ENCODE measurements at regions not wholly inside any gene's neighbourhood (a gene's known extent, or its start where the extent isn't known, plus 50 kb on each side); places are given as distances from the start of the nearest gene placed in this dataset.
"Not testable (repeated sequence)": the region's sequence is repeated elsewhere in the genome, so short reads cannot be mapped to it uniquely, and the experiment has no call there.

GRCh38 chr5:124941051-124942049 is 194.9 kb upstream of the ZNF608 start:
- no peak for DNase-seq
- in situ Hi-C loops (cut with HindIII; ENCODE audit: low pct_ligation_motif_present, low pct_unique_long_range_greater_than_20kb, low sequenced_read_pairs): no loop called here

- in situ Hi-C loops (cut with HindIII; ENCODE audit: low pct_ligation_motif_present, low pct_unique_long_range_greater_than_20kb, low sequenced_read_pairs): no loop called here
- no peak for DNase-seq
Measured at GRCh38 chr5:124948062-124948753, 201.8 kb upstream of the ZNF608 start.

DNA sequence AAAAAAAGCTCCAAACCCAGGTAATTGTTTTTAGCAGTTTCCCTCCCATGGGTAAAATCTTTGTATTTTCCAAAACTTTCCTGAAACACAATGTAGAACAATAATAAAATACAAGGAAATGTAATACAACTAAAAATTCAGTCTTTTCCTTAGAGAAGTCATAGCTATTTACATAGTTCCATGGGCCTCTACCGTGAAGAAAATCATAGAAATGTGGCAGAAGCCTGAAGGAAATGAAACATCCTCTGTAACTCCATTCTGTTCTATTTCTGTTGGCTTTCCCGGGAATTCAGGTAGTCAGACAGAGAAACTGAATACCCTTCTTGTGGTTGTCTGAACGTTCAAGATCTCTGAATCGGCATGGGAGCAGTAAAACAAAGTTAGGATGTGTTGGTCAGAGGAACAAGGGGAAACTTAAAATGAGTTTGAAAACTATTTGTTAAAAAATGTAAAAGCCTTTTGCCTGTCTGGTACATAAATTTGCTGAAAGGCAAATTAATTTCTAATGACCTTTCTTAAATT is 202.4 kb upstream of the ZNF608 start:
- no peak for DNase-seq
- in situ Hi-C loops (cut with HindIII; ENCODE audit: low pct_ligation_motif_present, low pct_unique_long_range_greater_than_20kb, low sequenced_read_pairs): no loop called here

- no peak for DNase-seq
- in situ Hi-C loops (cut with HindIII; ENCODE audit: low pct_ligation_motif_present, low pct_unique_long_range_greater_than_20kb, low sequenced_read_pairs): no loop called here
Measured at GRCh38 chr5:124949862-124950261, 203.4 kb upstream of the ZNF608 start.

- in situ Hi-C loops (cut with HindIII; ENCODE audit: low pct_ligation_motif_present, low pct_unique_long_range_greater_than_20kb, low sequenced_read_pairs): no loop called here
- DNase-seq: no peak
Measured at GRCh38 chr5:124951105-124951504, 204.7 kb upstream of the ZNF608 start.

- in situ Hi-C loops (cut with HindIII; ENCODE audit: low pct_ligation_motif_present, low pct_unique_long_range_greater_than_20kb, low sequenced_read_pairs): no loop called here
- no peak for DNase-seq
Measured at GRCh38 chr5:124951661-124952060, 205.2 kb upstream of the ZNF608 start.

- in situ Hi-C loops (cut with HindIII; ENCODE audit: low pct_ligation_motif_present, low pct_unique_long_range_greater_than_20kb, low sequenced_read_pairs): no loop called here
- peak; percentile 5 for DNase-seq
Measured at GRCh38 chr5:124952079-124952478, 205.6 kb upstream of the ZNF608 start.

DNA sequence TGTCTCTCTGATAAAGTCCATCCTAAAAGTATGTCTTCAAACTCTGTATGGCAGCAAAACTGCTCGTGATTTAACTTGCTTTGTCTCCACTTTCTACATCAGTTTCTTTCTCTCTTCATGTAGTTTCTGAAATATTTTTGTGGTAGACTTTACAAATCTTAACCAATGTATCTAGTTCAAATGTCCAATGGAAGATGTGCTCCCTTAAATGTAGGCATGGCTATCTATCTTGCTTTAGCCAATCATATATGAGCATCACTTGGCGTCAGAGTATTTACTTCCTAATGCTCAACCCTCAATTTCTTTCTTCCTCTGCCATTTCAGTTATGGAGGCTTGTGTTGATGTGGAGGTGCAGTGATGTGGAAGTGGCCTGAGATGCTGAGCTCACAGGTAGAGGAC is 206.1 kb upstream of the ZNF608 start:
- no peak for DNase-seq
- in situ Hi-C loops (cut with HindIII; ENCODE audit: low pct_ligation_motif_present, low pct_unique_long_range_greater_than_20kb, low sequenced_read_pairs): no loop called here

DNA sequence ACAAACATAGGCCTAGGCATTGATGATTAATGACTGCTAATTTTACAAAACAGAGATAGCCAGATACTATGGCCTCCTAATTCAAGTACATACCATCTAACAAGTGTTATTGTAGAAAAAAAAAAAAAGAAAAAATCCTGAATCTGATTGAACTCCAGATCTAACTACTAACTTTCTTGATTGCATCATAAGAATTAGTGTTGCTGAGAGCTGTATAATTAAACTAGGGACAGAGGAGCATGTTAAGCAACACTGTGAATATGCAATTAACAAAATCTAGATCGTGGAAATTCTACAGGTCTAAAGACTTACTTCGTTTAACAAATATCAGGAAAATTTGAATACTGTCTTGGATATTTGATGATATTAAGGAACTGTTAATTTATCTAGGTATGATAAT is 208.3 kb upstream of the ZNF608 start:
- no peak for DNase-seq
- in situ Hi-C loops (cut with HindIII; ENCODE audit: low pct_ligation_motif_present, low pct_unique_long_range_greater_than_20kb, low sequenced_read_pairs): no loop called here

GRCh38 chr5:124956471-124957029 is 210.1 kb upstream of the ZNF608 start:
- in situ Hi-C loops (cut with HindIII; ENCODE audit: low pct_ligation_motif_present, low pct_unique_long_range_greater_than_20kb, low sequenced_read_pairs): no loop called here
- no peak for DNase-seq

DNA sequence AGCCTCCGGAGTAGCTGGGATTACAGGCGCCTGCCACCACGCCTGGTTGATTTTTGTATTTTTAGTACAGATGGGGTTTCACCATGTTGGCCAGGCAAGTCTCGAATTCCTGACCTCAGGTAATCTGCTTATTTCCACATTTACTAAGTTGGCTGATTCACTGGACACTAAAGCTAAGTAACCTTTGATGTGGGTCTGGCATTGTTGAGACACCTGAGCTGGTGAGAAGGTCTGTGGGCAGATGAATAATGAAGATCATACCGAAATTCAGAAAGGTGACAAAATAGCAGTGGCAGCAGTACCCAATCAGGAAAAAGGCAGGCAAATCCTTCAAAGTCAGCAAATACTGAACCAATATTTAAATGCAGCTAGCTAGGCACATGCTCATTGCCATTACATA is 210.6 kb upstream of the ZNF608 start:
- no peak for DNase-seq
- in situ Hi-C loops (cut with HindIII; ENCODE audit: low pct_ligation_motif_present, low pct_unique_long_range_greater_than_20kb, low sequenced_read_pairs): no loop called here

DNA sequence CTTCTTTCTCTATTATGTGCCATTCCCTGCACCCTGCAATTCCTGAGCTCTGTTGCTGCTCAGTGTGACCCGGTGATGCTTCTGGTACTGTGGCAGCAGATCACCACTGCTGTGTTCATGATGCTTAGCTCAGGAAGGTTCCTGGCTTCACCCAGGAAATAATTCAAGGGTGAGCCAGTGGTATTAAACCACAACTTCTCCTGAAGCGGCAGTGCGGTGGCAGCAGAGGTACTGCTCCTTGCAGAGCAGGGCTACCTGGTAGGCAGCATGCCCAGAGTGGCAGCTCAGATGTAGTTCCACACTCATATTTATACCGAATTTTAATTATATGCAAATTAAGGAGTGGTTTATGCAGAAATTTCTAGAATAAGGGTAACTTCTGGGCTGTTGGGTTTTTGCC is 213.8 kb upstream of the ZNF608 start:
- in situ Hi-C loops (cut with HindIII; ENCODE audit: low pct_ligation_motif_present, low pct_unique_long_range_greater_than_20kb, low sequenced_read_pairs): no loop called here
- no peak for DNase-seq

DNA sequence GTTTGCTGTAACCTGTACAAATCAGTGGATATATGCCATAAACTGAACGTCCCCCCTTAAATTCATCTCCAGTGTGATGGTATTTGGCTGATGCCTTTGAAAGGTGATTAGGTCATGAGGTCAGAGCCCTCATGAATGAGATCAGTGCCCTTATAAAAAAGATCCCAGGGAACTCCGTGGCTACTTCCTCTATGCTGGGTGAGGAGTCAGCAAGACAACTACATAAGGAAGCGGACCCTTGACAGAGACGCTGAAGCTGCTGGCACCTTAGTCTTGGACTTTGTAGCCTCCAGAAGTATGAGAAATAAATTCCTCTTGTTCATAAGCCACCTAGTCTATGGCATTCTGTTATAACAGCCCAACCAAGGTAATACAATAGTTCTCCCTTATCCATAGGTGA is 215.1 kb upstream of the ZNF608 start:
- in situ Hi-C loops (cut with HindIII; ENCODE audit: low pct_ligation_motif_present, low pct_unique_long_range_greater_than_20kb, low sequenced_read_pairs): no loop called here
- no peak for DNase-seq

DNA sequence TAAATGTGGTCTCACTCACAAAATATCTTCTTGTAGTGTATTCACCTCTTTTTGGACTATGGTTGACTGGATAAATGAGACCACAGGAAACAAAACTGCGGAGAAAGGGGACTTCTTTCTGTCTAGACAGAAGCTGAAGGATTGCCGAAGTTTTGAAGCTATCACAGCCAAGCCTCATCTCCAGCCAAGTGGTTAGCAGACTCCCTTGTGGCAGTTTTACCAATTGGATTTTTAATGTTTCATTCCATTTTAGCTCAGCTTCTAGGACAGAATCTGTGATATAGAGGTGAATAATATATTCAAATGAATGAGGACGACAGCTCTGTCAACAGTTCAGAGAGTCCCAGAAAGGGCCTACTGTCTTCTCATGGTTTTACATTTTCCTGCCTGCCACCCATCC is 215.7 kb upstream of the ZNF608 start:
- no peak for DNase-seq
- in situ Hi-C loops (cut with HindIII; ENCODE audit: low pct_ligation_motif_present, low pct_unique_long_range_greater_than_20kb, low sequenced_read_pairs): no loop called here

GRCh38 chr5:124962735-124963134 is 216.3 kb upstream of the ZNF608 start:
- in situ Hi-C loops (cut with HindIII; ENCODE audit: low pct_ligation_motif_present, low pct_unique_long_range_greater_than_20kb, low sequenced_read_pairs): no loop called here
- DNase-seq: no peak

GRCh38 chr5:124963236-124963919 is 216.9 kb upstream of the ZNF608 start:
- in situ Hi-C loops (cut with HindIII; ENCODE audit: low pct_ligation_motif_present, low pct_unique_long_range_greater_than_20kb, low sequenced_read_pairs): no loop called here
- DNase-seq: no peak

- in situ Hi-C loops (cut with HindIII; ENCODE audit: low pct_ligation_motif_present, low pct_unique_long_range_greater_than_20kb, low sequenced_read_pairs); DNase-seq: not testable (repeated sequence)
Measured at GRCh38 chr5:124966741-124967140, 220.3 kb upstream of the ZNF608 start.

- in situ Hi-C loops (cut with HindIII; ENCODE audit: low pct_ligation_motif_present, low pct_unique_long_range_greater_than_20kb, low sequenced_read_pairs); DNase-seq: not testable (repeated sequence)
Measured at GRCh38 chr5:124970381-124970780, 223.9 kb upstream of the ZNF608 start.

- DNase-seq: no peak
- in situ Hi-C loops (cut with HindIII; ENCODE audit: low pct_ligation_motif_present, low pct_unique_long_range_greater_than_20kb, low sequenced_read_pairs): no loop called here
Measured at GRCh38 chr5:124972703-124973102, 226.3 kb upstream of the ZNF608 start.
